Limb (tissue), 2 donors: ENCODE measurements at regions not wholly inside any gene's neighbourhood (a gene's known extent, or its start where the extent isn't known, plus 50 kb on each side); places are given as distances from the start of the nearest gene placed in this dataset.
A peak's percentile ranks its signal among the peaks of the same experiment; 100 is the strongest.
"Not testable (repeated sequence)": the region's sequence is repeated elsewhere in the genome, so short reads cannot be mapped to it uniquely, and the experiment has no call there.

Source experiments
- DNase-seq, 2 donors: peaks; one replicate each; pipeline ENCODE4 v3.0.0-alpha.2; 2016; ENCODE audit errors: extremely low spot score in 2 of 2

DNA sequence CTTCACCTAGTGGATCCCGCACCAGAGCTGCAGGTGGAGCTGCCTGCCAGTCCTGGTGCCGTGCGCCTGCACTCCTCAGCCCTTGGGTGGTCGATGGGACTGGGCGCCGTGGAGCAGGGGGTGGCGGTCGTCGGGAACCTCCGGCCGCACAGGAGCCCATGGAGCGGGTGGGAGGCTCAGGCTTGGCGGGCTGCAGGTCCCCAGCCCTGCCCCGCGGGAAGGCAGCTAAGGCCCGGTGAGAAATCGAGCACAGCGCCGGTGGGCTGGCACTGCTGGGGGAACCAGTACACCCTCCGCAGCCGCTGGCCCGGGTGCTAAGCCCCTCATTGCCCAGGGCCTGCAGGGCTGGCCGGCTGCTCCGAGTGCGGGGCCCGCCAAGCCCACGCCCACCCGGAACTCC is 253.2 kb downstream of the MTERF1 start:
- not testable (repeated sequence) for DNase-seq

DNA sequence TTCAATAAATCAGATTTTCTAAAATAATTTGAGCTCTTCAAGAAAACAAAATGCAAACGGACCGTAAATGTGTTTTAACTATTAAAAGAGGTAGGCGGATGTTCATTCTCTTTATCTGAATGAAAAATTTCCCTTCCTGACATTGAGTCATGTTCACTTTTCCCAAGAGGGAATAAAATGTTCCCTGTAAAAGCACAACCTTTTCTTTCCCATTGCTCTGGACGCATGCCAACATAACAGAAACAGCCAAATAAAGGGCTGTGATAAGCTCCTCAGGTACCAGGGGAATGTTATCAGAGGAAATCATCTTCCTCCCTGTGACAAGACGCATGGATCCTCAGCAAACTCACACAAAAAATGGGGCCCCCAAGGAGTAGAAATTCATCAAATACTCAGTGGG is 251.8 kb downstream of the MTERF1 start:
- no peak for DNase-seq

DNA sequence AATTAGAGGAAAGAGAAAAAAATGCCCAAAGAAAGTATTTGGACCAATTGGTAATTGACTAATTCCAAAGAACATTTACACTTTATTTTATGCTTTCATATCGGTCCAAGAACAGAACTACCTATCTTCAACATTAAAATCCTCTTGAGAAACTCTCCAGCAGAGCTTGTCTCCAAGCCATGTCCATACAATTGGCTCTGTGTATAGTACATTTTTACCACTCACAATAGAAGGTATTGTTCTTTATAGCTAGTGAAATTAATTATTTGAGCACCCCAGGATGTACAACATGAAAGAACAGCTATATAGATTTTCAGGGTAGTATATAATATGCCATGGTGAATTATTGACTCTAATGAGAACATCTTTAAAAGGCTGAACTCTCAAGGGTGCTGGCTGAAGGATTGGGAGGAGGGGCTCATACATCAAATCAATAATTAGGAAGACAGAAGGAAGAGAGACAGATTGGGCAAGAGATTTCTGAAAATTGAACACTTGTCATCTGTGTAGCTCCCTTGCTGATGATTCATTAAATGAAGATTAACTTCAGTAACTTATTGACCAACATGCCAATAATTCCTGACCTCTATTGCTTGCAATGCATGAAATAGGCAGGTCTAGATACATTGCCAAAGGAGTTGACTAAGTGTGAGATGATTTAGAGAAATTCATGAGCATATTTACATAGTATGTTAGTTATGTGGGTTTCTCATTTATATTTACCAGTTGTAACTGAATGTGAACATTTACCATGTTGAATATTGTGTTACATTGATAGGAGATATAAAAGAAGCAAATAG is 249.7 kb downstream of the MTERF1 start:
- no peak for DNase-seq

DNA sequence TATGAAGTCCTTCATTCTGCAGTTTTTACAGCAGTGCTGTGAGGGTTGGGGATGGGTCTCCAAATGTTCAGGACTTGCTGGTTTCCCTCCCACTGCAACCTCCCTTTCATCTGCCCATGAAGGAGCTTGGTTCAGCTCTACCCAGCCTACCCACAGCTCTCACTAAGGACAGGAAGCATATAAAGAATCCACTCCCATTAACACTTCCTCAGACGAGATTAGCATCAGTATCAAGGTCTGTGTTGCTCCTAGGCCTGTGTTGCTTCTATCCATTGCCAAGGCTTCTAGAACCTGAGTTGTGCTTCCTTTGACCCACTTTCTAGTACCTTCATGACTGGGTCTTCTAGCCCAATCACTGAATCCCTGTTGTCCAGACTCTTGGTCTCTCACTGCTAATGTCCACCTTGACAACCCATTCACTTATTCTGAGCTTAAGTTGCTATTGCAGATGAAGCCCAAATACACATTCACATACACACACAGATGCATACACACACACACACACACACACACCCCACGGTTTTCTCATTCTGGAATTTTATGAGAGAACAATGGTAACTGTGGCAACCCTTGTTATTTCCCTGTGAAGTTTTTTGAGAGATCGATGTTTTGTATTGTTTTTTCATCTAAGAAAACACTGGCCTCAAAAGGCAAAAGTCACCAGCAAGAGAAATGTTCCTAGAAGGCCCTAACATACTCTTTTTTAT is 248.1 kb downstream of the MTERF1 start:
- no peak for DNase-seq

DNA sequence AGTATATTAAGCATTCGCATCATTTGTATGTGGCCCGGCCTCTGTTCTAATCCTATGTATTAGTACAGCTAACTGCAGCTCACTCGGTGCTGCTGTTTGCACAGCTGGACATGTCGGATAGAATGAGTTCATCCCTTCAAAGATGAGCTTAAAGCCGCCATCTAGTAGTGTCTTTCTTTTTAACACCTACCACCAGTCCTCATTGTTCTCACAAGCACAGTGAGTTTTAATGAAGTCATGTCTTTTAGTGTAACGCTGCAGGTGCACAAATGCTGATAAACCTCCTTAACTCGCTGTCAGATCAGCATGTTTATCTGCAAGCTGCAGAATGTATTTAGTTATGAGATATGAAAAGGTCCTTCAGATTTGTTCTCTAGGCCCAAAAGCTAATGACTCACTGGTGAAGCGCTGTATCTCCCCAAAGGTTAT is 247.5 kb downstream of the MTERF1 start:
- DNase-seq, result no peak

- DNase-seq, result no peak
These were observed 245.9 kb downstream of the MTERF1 start for GRCh38 chr7:91634485-91635177.

DNA sequence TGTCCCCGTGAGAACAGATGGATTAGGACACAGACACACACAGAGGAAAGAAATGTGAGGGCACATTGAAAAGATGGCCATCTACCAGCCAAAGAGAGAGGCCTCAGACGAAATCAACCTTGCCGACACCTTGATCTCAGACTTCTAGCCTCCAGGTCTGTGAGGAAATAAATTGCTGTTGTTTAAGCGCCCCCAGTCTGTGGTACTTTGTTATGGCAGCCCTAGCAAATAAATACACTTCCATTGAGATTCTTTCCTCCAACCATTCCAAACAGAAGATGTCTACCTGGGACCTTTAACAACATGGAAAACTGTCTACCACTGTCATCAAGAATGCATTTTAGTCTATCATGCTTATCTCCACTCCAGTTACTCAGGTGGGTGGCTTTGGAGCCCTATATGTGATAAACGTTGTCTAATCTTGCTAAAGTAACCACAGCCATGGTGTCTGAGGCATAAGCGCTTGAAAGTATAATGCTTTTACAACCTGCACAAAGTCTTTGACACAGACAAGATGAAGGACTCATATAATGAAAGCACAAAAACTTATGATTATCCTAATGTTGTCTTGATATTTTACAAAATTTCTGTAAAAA is 244.3 kb downstream of the MTERF1 start:
- DNase-seq, result no peak

DNA sequence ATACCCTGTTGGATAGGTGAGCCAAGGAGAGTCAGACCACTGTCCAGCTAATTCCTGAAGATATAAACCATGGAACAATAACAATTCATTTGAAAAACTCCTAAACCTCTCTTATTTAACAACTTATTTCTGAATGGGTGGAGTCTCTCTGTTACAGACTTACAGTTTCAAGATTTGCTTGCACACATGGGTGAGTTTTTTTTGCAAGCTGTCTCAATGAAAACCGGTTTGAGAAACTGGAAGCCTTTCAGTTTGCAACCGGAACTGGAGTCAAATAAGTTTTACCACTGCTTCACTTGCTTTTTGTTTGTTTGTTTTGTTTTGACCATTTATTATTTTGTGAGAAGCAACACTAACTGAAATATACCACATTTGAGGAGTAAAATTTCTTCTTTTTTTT is 243.8 kb downstream of the MTERF1 start:
- no peak for DNase-seq

DNA sequence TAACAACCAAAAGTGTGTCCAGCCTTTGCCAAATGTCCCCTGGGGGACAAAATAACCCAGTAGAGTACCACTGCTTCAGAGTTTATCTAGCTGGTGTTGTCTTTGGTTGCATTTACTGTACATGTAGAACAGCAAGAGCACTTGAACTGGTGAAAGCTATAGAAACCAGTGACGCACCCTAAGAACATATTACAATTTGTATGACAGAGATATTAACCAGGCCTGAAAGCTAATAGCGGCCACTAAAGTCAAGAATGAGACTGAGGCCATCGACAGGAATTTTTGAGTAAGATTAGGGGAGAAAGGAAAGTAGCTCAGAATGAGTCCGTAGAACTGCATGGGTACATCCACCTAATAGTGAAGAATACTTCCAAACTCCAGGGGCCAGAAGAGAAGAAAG is 236.2 kb downstream of the MTERF1 start:
- no peak for DNase-seq

GRCh38 chr7:91645542-91645941 is 235.0 kb downstream of the MTERF1 start:
- no peak for DNase-seq

- DNase-seq, result no peak
These were observed 228.5 kb downstream of the MTERF1 start for GRCh38 chr7:91651986-91652385.

GRCh38 chr7:91653286-91653685 is 227.2 kb downstream of the MTERF1 start:
- no peak for DNase-seq

DNA sequence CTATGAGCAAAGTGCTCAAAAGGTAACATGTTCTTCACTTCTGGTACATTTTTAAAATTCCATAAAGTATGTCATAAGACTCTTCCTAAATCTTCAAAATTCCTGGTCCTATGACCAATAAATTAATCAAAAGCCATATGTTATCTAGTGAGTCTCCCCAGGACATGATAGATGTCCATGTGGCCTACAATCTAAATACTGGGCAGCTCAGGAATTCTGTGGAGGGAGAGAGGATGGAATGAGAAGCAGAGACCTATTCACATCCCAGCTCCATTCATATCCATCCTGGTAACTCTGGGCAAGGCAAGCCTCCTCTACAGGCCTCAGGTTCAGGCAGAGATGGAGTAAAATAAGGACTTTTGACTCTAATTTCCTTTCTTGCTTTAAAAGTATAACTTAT is 224.8 kb downstream of the MTERF1 start:
- no peak for DNase-seq

DNA sequence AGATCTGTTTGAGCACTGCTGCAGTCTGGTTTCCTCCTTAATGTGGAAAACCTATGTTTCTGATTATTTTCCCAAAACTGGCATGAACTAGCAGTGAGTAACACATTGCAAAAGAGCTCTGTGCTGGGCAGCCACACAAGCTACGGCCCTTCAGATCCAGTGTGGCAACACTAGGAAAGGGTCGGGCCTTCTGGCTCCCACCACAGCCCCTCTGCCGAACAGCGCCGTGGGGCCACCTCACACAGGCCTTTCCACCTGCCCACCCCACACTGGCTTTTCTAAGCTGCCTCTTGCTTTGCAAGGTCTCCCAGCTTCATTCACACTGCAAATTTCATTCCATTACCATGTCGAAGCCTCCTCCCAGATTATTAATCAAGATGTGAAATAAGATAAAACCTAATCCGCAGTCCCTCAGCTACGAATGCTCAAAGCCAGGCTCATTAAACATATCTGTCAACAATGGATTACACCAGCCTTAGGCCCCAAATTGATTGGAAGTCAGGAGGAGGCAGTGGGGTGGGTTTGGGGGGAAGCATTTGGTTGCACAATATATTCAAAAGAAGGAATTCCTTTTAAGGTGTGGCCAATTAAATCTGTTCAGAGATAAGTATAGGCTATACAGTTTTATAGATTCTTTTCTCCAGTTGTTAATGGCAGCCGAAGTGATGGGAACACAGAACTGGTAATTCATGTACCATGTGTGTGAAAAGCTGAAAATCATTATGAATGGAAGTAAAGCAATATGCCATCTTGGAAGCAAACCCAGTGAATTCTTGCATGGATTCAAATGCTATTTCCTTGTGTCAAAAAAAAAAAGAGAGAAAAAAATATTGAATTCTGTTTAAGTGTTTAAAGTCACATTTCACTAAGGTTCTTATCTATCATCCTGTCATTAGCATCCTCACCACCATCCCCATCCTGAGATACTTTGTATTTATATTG is 223.7 kb downstream of the MTERF1 start:
- peak; percentile 42 to 61 for DNase-seq

- peak in 1 of 2 donors; percentile 72 for DNase-seq
These were observed 222.9 kb downstream of the MTERF1 start for GRCh38 chr7:91657483-91658071.

DNA sequence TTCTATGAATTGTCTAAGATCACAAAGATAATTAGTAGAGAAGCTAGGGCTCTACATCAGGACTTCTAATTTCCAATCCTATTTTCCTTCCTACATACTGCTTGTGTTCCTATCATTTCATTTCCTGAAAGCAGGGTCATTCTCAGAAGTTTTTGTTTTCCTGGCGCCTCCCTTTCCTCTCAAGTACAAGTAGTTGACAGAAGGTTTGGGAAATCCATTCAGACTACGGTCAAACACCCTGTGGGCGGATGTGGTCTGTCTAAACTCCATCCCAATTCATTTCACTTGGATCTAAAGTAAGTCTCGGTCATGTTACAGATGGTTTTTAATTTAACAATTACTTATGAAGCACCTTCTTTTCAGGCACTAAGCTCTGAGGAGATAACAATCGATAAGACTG is 221.4 kb downstream of the MTERF1 start:
- no peak for DNase-seq

- DNase-seq, result no peak
These were observed 219.7 kb downstream of the MTERF1 start for GRCh38 chr7:91660734-91661356.

- DNase-seq, result no peak
These were observed 218.8 kb downstream of the MTERF1 start for GRCh38 chr7:91661727-91662126.

DNA sequence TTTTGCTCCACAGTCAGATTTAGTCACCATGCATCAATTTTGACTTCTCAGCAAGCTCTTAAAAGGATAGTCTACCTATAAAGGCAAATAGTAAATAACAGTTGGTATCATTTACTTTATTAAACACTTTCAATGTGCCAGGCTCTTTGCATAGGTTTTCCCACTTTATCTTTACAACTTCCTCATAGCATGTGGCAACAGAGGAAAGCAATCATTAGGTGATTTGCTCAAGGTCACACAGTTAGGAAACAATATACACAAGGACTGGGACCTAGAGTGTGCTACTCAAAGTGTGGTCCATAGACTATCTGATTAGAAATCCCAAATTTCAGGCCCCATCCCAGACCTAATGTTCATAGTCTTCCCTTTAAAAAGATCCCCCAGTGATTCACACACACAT is 212.3 kb downstream of the MTERF1 start:
- DNase-seq, result no peak

DNA sequence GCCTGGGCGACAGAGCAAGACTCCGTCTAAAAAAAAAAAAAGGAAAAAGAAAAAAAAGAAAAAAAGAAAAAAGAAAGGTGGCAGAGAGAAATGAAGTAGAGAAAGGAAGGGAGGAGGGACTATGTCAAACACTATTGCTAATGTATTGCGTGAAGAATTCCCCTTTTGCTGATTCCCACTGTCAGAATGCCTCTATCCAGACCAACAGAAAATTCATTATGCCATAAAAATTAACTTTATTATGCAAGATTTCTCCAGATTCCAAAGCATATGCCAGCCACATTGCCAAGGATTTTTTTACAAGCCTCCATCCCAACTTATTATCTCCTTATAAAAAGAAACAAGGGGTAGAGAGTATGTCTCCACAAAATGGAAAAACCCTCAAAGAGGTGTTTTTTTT is 209.3 kb downstream of the MTERF1 start:
- DNase-seq, result no peak
